H1 (cell line): ENCODE measurements at regions not wholly inside any gene's neighbourhood (a gene's known extent, or its start where the extent isn't known, plus 50 kb on each side); places are given as distances from the start of the nearest gene placed in this dataset.
A peak's percentile ranks its signal among the peaks of the same experiment; 100 is the strongest.

ENCODE experiments used
- TF ChIP-seq, protein P1 (sequence below), 3 experiments: IDR thresholded peaks; 1 replicate in 2 of 3; 2 replicates in 1 of 3; pipeline versions ENCODE4 v1.5.1 to v1.6.1; 2011; ENCODE audit warnings: low read length in 3 of 3, mild to moderate bottlenecking in 3 of 3, inconsistent platforms in 2 of 3, low read depth in 1 of 3, moderate library complexity in 1 of 3; ENCODE audit not compliant: insufficient read depth in 1 of 3; ENCODE audit errors: control extremely low read depth in 1 of 3

DNA sequence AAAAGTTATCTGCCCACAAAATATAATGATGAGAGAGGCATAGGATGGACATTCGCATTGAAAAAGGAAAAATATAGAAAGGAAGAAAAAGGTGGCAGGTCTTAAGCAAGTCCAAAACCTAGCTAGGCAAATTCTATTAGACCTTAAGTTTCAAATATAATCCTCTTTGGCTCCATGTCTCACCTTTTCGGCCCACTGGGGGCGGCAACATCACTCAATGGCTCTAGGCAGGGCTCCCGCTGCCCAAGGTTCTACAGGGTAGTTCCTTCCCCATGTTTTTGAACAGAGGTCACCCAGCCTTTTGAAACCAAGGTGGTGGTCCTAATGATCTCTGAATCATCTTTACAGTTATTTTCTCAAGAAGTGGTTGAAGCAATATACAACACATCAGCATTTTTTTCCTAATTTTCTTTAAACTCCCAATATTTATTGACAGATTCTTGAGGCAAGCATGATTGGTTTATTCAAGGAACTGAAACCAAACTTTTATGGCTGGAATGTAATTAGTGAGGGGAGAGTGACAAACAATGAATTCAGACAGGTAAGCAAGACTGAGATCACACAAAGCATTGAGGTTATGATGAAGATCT lies 309.4 kb downstream of the ANTXR2 start (continued):
- TF ChIP-seq, protein P1, sequence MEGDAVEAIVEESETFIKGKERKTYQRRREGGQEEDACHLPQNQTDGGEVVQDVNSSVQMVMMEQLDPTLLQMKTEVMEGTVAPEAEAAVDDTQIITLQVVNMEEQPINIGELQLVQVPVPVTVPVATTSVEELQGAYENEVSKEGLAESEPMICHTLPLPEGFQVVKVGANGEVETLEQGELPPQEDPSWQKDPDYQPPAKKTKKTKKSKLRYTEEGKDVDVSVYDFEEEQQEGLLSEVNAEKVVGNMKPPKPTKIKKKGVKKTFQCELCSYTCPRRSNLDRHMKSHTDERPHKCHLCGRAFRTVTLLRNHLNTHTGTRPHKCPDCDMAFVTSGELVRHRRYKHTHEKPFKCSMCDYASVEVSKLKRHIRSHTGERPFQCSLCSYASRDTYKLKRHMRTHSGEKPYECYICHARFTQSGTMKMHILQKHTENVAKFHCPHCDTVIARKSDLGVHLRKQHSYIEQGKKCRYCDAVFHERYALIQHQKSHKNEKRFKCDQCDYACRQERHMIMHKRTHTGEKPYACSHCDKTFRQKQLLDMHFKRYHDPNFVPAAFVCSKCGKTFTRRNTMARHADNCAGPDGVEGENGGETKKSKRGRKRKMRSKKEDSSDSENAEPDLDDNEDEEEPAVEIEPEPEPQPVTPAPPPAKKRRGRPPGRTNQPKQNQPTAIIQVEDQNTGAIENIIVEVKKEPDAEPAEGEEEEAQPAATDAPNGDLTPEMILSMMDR (IDR thresholded peaks at IDR 0.05; ENCODE audit: control extremely low read depth in 1 of 3, insufficient read depth in 1 of 3, low read depth in 1 of 3, low read length in 3 of 3): peak in 1 of 3 experiments; percentile 14; a peak in 1 of 4 replicates
